ENCODE measurements at regions not wholly inside any gene's neighbourhood (a gene's known extent, or its start where the extent isn't known, plus 50 kb on each side); places are given as distances from the start of the nearest gene placed in this dataset.

DNA sequence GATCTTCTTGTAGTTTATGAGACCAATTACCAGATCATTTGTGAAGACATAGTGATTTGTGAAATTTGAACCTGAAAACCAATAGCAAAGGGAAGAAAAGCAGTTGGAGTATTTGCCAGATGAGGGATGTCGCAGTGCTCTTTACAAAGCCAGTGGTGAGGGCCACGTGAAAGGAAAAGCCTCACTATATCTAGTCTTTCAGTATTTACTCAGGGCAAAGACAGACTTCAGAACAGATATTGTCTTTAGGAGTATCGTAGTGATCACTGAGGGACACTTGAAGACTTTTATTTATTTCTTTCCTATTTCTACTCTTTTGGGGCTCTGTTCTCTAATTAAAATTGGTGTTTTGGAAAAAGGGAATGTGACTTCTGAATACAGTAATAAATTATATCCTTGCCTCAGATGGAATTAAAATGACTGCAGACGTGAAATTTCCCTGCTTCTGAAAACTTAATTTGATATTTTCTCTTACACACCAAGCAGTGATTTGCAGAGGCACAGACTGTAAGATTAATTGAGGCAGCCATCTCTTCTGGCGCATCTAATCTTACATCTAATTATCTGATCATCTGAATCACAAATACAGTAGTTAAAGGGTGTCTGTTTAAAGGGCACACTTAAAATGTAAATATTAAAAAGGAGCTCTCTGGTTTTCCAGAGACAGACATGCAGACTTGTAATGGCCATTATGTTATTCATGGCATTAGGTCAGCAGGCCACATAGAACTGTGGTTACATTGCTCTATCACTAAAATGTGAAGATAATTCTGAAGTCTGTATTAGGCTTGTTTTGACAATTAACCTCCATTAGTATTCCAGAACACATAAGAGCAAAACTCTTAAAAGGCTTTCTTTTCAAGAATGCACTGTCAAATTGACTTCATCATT, 193.0 kb upstream of the GOLIM4 start:
- TF ChIP-seq, protein P1, sequence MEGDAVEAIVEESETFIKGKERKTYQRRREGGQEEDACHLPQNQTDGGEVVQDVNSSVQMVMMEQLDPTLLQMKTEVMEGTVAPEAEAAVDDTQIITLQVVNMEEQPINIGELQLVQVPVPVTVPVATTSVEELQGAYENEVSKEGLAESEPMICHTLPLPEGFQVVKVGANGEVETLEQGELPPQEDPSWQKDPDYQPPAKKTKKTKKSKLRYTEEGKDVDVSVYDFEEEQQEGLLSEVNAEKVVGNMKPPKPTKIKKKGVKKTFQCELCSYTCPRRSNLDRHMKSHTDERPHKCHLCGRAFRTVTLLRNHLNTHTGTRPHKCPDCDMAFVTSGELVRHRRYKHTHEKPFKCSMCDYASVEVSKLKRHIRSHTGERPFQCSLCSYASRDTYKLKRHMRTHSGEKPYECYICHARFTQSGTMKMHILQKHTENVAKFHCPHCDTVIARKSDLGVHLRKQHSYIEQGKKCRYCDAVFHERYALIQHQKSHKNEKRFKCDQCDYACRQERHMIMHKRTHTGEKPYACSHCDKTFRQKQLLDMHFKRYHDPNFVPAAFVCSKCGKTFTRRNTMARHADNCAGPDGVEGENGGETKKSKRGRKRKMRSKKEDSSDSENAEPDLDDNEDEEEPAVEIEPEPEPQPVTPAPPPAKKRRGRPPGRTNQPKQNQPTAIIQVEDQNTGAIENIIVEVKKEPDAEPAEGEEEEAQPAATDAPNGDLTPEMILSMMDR (IDR thresholded peaks at IDR 0.05) = no peak
- Histone ChIP-seq H3K27ac (no peak overlapping the region), H3K9me3 (no peaks in the 10 kb centered on the region), H3K36me3 (no peaks in the 10 kb centered on the region), H3K4me1 (no peaks in the 10 kb centered on the region), H3K27me3 (no peaks in the 10 kb centered on the region), H3K4me3 (no peak overlapping the region)
- DNase-seq (ENCODE audit: low spot score) = no peak

DNA sequence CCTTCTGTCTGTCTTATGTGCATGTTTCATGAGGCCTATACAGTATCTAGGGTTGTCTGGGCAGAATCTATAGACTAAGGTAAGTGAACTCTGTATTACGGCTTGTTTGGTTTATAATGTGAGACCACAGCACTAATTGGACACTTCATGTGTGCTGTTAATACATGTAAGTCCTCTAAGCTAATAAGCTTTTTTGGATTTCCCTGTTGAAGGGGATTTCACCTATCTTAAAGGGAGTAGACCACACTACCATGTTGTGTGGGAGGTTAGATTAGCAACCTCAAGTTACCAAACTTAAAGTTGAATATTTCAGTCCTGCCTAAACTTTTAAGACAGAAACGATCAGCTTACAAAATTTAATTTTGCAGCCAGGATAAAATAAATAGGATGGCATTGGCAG, 189.8 kb upstream of the GOLIM4 start:
- TF ChIP-seq, protein P1 (IDR thresholded peaks at IDR 0.05) = no peak
- Histone ChIP-seq H3K27me3 (no peaks in the 10 kb centered on the region), H3K36me3 (no peaks in the 10 kb centered on the region), H3K4me1 (no peaks in the 10 kb centered on the region), H3K4me3 (no peak overlapping the region), H3K27ac (no peak overlapping the region), H3K9me3 (no peaks in the 10 kb centered on the region)
- no peak for DNase-seq (ENCODE audit: low spot score)

DNA sequence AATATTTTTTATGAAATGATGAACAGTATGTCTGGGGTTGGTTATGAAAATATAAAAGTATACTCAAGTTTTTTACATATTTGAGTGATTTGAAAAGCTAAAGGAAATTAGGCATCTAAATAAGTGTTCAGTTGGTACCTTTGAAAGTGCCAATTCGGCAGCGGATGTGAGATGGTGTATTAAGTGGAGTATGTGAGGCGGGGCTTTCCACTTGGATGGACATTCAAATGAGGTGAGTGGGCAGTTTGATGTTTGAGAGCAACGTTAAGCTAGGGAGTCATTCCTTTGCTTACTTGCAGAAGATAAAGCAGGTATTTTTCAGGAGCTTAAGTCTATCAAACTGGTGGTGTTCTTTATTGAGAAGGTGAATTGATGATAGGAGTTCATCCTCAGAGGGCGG, 189.0 kb upstream of the GOLIM4 start:
- Histone ChIP-seq H3K36me3 (no peaks in the 10 kb centered on the region), H3K27me3 (no peaks in the 10 kb centered on the region), H3K27ac (no peak overlapping the region), H3K4me3 (no peak overlapping the region), H3K9me3 (no peaks in the 10 kb centered on the region), H3K4me1 (no peaks in the 10 kb centered on the region)
- DNase-seq (ENCODE audit: low spot score) = no peak
- TF ChIP-seq, protein P1 (IDR thresholded peaks at IDR 0.05) = no peak

DNA sequence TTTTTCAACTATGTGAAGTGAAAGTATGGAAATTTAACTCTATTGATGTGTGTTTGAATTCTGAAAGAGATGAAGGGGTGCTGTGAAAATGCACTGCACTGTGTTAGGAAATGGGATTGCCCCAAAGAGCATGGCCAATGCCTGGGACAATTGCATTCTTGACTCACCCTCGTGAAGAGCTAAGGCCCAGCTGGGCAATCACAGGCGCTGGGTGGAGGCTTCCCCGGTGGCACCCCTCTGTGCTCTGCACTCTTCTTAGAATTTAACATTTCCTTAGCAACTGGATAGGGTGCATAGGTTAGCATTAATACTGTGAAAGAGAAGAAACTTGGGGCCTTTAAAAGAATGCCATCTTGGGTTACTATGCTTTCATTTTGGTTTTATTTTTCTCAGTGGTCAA, 179.9 kb upstream of the GOLIM4 start:
- TF ChIP-seq, protein P1 (IDR thresholded peaks at IDR 0.05) = no peak
- Histone ChIP-seq H3K27ac (no peak overlapping the region), H3K4me1 (no peaks in the 10 kb centered on the region), H3K27me3 (no peaks in the 10 kb centered on the region), H3K4me3 (no peak overlapping the region), H3K36me3 (no peaks in the 10 kb centered on the region), H3K9me3 (no peaks in the 10 kb centered on the region)
- no peak for DNase-seq (ENCODE audit: low spot score)

DNA sequence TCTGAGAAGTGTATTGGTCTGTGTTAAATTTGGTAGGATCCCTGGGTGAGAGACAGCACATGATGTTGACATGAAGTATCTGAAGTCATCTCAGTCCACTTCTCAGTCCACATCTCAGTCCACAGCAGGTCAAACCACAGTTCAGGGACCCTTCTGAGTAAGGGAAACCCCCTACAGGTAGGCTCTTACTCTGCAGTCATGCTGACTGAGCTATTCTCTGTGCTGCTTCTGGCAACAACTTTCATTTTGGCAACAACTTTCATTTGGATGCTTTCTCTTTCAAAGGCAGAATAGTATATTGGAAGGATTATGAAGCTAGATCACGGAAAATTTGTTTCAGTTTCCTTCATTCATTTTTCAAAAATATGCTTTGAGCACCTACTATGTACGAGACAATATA, 178.2 kb upstream of the GOLIM4 start:
- Histone ChIP-seq H3K27me3 (no peaks in the 10 kb centered on the region), H3K4me1 (no peaks in the 10 kb centered on the region), H3K9me3 (no peaks in the 10 kb centered on the region), H3K4me3 (no peak overlapping the region), H3K27ac (no peak overlapping the region), H3K36me3 (no peaks in the 10 kb centered on the region)
- no peak for DNase-seq (ENCODE audit: low spot score)
- TF ChIP-seq, protein P1 (IDR thresholded peaks at IDR 0.05) = no peak

DNA sequence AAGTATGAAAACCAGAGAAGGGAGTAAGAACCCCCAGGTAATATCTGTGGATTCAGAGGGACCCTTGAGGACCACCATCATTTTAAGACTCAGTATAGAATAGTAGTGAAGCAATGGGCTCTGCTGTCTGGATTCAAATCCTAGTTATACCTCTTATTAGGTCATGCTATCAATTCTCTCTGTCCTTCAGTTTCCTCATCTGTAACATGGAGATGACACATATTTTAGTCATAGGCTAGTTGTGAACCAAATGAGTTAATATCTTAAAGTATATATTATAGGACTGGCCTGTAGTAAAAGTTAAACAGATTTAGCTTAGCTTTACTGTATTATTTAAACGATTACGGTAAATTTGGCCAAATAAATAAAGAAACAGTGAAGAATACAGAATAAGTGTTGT, 177.3 kb upstream of the GOLIM4 start:
- H3K27me3 ChIP-seq = no peaks in the 10 kb centered on the region
- no peak for DNase-seq (ENCODE audit: low spot score)
- no peaks in the 10 kb centered on the region for H3K36me3 ChIP-seq
- TF ChIP-seq, protein P1 (IDR thresholded peaks at IDR 0.05) = no peak
- H3K4me1 ChIP-seq = no peaks in the 10 kb centered on the region
- no peaks in the 10 kb centered on the region for H3K9me3 ChIP-seq
- H3K4me3 ChIP-seq = no peak overlapping the region
- no peak overlapping the region for H3K27ac ChIP-seq

Measured in right atrium auricular region (tissue), 2 donors.